ENCODE measurements at regions not wholly inside any gene's neighbourhood (a gene's known extent, or its start where the extent isn't known, plus 50 kb on each side); places are given as distances from the start of the nearest gene placed in this dataset.
"Not testable (repeated sequence)": the region's sequence is repeated elsewhere in the genome, so short reads cannot be mapped to it uniquely, and the experiment has no call there.

DNA sequence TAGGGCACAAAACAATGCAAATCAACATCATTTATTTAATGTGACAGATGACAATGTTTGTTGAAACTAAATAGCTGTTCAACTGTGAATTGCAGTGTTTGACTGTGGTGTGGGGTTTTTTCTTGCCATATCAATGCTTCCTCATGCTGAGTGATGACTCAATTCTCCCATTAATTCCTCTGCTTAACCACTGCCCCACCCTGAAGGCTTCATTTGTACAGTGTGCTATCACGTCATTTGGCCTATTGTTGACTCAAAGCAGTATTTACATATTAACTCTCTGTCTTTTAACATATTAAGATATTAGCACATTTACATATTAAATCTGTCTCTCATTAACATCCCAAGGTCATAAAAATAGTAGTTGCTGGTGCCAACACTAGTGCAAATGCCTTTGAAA, 164.8 kb upstream of the NRXN3 start:
- H3K79me2 ChIP-seq = no peaks in the 10 kb centered on the region
- H3K36me3 ChIP-seq (replicated peaks; ENCODE audit: insufficient read depth, low read depth) = no peaks in the 10 kb centered on the region
- TF ChIP-seq, protein P1, sequence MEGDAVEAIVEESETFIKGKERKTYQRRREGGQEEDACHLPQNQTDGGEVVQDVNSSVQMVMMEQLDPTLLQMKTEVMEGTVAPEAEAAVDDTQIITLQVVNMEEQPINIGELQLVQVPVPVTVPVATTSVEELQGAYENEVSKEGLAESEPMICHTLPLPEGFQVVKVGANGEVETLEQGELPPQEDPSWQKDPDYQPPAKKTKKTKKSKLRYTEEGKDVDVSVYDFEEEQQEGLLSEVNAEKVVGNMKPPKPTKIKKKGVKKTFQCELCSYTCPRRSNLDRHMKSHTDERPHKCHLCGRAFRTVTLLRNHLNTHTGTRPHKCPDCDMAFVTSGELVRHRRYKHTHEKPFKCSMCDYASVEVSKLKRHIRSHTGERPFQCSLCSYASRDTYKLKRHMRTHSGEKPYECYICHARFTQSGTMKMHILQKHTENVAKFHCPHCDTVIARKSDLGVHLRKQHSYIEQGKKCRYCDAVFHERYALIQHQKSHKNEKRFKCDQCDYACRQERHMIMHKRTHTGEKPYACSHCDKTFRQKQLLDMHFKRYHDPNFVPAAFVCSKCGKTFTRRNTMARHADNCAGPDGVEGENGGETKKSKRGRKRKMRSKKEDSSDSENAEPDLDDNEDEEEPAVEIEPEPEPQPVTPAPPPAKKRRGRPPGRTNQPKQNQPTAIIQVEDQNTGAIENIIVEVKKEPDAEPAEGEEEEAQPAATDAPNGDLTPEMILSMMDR (IDR thresholded peaks at IDR 0.05; ENCODE audit: poor library complexity) = no peak
- TF ChIP-seq EZH2 (IDR thresholded peaks at IDR 0.05; ENCODE audit: borderline replicate concordance) (no peak), EZH2phosphoT487 (IDR thresholded peaks at IDR 0.05; ENCODE audit: low read depth, severe bottlenecking, unreplicated experiment) (no peak)
- no peaks in the 10 kb centered on the region for H3K27me3 ChIP-seq
- no peak overlapping the region for H3K4me3 ChIP-seq
- no peaks in the 10 kb centered on the region for H3K4me1 ChIP-seq (ENCODE audit: insufficient read depth)
- H3K27ac ChIP-seq = peak overlapping the region; percentile 37
- no peaks in the 10 kb centered on the region for H4K20me1 ChIP-seq (ENCODE audit: insufficient read depth, poor library complexity, severe bottlenecking)
- H3K9me3 ChIP-seq (ENCODE audit: low read depth) = no peaks in the 10 kb centered on the region
- WGBS (ENCODE audit: low lambda C conversion rate, missing lambda C conversion rate) = 56% methylated on average over 1 of the region's 1 CpG
- H3K4me2 ChIP-seq = no peak overlapping the region
- H3K9me2 ChIP-seq (replicated peaks; ENCODE audit: insufficient read depth) = no peaks in the 10 kb centered on the region
- H2AFZ ChIP-seq = no peak overlapping the region
- peak; percentile 50 for DNase-seq (ENCODE audit: low spot score)

DNA sequence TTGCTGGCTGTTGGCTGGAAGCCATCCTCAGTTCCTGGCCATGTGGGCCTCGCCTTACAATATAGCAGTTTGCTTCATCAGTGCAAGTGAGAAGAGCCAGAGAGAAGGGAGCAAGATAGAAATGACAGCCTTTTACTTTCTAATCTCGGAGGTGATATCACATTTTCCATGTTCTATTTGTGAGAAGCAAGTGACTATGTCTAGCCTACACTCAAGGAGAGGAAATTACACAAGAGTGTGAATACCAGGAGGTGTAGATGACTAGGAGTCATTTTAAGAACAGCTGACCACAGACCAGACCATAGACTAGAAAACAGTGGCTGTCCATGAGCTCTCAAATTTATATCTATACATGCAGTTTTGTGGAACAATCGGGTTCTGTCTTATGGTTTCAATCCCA, 163.0 kb upstream of the NRXN3 start:
- H3K27ac ChIP-seq = no peak overlapping the region
- H4K20me1 ChIP-seq (ENCODE audit: insufficient read depth, poor library complexity, severe bottlenecking) = no peaks in the 10 kb centered on the region
- H3K4me1 ChIP-seq (ENCODE audit: insufficient read depth) = no peaks in the 10 kb centered on the region
- no peak overlapping the region for H3K4me2 ChIP-seq
- no peaks in the 10 kb centered on the region for H3K27me3 ChIP-seq
- no peaks in the 10 kb centered on the region for H3K79me2 ChIP-seq
- 83% methylated on average over 3 of the region's 3 CpGs for WGBS (ENCODE audit: low lambda C conversion rate, missing lambda C conversion rate)
- H3K9me3 ChIP-seq (ENCODE audit: low read depth) = no peaks in the 10 kb centered on the region
- H3K36me3 ChIP-seq (replicated peaks; ENCODE audit: insufficient read depth, low read depth) = no peaks in the 10 kb centered on the region
- no peak for DNase-seq (ENCODE audit: low spot score)
- no peak overlapping the region for H2AFZ ChIP-seq
- no peaks in the 10 kb centered on the region for H3K9me2 ChIP-seq (replicated peaks; ENCODE audit: insufficient read depth)
- no peak overlapping the region for H3K4me3 ChIP-seq
- TF ChIP-seq EZH2phosphoT487 (IDR thresholded peaks at IDR 0.05; ENCODE audit: low read depth, severe bottlenecking, unreplicated experiment) (no peak), EZH2 (IDR thresholded peaks at IDR 0.05; ENCODE audit: borderline replicate concordance) (no peak)
- TF ChIP-seq, protein P1 (IDR thresholded peaks at IDR 0.05; ENCODE audit: poor library complexity) = no peak

DNA sequence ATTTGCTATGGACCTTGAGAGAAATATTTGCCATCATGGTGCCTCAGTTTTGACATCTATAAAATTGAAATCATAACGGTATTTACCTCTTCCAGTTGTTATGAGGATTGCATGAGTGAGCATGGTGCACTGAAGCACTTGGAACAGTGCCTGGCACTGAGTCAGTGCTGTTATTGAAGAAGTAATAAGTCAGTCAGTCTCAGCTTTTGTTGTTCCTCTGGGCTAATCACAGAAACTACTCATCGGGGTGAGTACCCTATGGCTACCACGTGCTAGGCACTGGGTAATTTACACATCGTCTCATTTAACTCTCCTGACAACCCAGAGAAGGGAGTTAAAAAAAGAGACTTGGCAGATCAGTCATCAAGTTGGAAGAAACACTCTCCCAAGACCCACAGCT, 159.5 kb upstream of the NRXN3 start:
- Histone ChIP-seq H3K27me3 (no peaks in the 10 kb centered on the region), H3K4me2 (no peak overlapping the region), H4K20me1 (ENCODE audit: insufficient read depth, poor library complexity, severe bottlenecking) (no peaks in the 10 kb centered on the region), H3K36me3 (replicated peaks; ENCODE audit: insufficient read depth, low read depth) (no peaks in the 10 kb centered on the region), H3K9me2 (replicated peaks; ENCODE audit: insufficient read depth) (no peaks in the 10 kb centered on the region), H3K79me2 (no peaks in the 10 kb centered on the region), H3K4me3 (no peak overlapping the region), H3K4me1 (ENCODE audit: insufficient read depth) (no peaks in the 10 kb centered on the region), H3K27ac (no peak overlapping the region), H2AFZ (no peak overlapping the region), H3K9me3 (ENCODE audit: low read depth) (no peaks in the 10 kb centered on the region)
- no peak for DNase-seq (ENCODE audit: low spot score)
- 74% methylated on average over 4 of the region's 4 CpGs for WGBS (ENCODE audit: low lambda C conversion rate, missing lambda C conversion rate)
- TF ChIP-seq EZH2 (IDR thresholded peaks at IDR 0.05; ENCODE audit: borderline replicate concordance) (no peak), EZH2phosphoT487 (IDR thresholded peaks at IDR 0.05; ENCODE audit: low read depth, severe bottlenecking, unreplicated experiment) (no peak)
- TF ChIP-seq, protein P1 (IDR thresholded peaks at IDR 0.05; ENCODE audit: poor library complexity) = no peak

DNA sequence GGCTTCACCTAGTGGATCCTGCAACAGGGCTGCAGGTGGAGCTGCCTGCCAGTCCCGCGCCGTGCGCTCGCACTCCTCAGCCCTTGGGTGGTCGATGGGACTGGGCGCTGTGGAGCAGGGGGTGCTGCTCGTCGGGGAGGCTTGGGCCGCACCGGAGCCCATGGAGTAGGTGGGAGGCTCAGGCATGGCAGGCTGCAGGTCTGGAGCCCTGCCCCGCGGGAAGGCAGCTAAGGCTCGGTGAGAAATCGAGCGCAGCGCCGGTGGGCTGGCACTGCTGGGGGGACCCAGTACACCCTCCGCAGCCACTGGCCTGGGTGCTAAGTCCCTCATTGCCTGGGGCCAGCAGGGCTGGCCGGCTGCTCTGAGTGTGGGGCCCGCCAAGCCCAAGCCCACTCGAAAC, 156.3 kb upstream of the NRXN3 start:
- H3K4me1 ChIP-seq (ENCODE audit: insufficient read depth); DNase-seq (ENCODE audit: low spot score); H2AFZ ChIP-seq; H3K4me2 ChIP-seq; H3K27ac ChIP-seq; H3K79me2 ChIP-seq; H3K4me3 ChIP-seq; H3K9me2 ChIP-seq (replicated peaks; ENCODE audit: insufficient read depth); H4K20me1 ChIP-seq (ENCODE audit: insufficient read depth, poor library complexity, severe bottlenecking); H3K36me3 ChIP-seq (replicated peaks; ENCODE audit: insufficient read depth, low read depth); H3K27me3 ChIP-seq; H3K9me3 ChIP-seq (ENCODE audit: low read depth): not testable (repeated sequence)
- WGBS (ENCODE audit: low lambda C conversion rate, missing lambda C conversion rate) = over 99% methylated on average over 19 of the region's 22 CpGs

Measured in hepatocyte (in vitro differentiated cells).